ENCODE measurements at regions not wholly inside any gene's neighbourhood (a gene's known extent, or its start where the extent isn't known, plus 50 kb on each side); places are given as distances from the start of the nearest gene placed in this dataset.

DNA sequence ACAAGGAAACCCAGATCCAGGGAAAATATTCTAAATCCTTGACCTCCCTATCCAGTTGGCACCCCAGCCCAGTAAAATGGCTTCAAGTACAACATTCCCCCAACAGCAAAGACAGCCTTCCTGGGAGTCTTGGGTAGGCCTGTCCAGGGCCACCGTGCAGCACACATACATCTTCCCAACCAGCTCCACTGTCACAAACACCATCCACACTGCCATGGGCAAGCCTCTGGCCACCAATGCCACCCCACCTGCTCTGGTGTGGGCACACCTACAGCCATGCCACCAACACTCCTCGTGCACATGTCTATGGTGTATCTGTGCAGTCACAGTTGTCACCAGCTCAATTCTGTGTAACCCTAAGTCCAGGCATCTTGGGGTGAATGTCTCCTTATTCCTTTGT is 193.2 kb downstream of the DAD1 start (continued):
- TF ChIP-seq, protein P1, sequence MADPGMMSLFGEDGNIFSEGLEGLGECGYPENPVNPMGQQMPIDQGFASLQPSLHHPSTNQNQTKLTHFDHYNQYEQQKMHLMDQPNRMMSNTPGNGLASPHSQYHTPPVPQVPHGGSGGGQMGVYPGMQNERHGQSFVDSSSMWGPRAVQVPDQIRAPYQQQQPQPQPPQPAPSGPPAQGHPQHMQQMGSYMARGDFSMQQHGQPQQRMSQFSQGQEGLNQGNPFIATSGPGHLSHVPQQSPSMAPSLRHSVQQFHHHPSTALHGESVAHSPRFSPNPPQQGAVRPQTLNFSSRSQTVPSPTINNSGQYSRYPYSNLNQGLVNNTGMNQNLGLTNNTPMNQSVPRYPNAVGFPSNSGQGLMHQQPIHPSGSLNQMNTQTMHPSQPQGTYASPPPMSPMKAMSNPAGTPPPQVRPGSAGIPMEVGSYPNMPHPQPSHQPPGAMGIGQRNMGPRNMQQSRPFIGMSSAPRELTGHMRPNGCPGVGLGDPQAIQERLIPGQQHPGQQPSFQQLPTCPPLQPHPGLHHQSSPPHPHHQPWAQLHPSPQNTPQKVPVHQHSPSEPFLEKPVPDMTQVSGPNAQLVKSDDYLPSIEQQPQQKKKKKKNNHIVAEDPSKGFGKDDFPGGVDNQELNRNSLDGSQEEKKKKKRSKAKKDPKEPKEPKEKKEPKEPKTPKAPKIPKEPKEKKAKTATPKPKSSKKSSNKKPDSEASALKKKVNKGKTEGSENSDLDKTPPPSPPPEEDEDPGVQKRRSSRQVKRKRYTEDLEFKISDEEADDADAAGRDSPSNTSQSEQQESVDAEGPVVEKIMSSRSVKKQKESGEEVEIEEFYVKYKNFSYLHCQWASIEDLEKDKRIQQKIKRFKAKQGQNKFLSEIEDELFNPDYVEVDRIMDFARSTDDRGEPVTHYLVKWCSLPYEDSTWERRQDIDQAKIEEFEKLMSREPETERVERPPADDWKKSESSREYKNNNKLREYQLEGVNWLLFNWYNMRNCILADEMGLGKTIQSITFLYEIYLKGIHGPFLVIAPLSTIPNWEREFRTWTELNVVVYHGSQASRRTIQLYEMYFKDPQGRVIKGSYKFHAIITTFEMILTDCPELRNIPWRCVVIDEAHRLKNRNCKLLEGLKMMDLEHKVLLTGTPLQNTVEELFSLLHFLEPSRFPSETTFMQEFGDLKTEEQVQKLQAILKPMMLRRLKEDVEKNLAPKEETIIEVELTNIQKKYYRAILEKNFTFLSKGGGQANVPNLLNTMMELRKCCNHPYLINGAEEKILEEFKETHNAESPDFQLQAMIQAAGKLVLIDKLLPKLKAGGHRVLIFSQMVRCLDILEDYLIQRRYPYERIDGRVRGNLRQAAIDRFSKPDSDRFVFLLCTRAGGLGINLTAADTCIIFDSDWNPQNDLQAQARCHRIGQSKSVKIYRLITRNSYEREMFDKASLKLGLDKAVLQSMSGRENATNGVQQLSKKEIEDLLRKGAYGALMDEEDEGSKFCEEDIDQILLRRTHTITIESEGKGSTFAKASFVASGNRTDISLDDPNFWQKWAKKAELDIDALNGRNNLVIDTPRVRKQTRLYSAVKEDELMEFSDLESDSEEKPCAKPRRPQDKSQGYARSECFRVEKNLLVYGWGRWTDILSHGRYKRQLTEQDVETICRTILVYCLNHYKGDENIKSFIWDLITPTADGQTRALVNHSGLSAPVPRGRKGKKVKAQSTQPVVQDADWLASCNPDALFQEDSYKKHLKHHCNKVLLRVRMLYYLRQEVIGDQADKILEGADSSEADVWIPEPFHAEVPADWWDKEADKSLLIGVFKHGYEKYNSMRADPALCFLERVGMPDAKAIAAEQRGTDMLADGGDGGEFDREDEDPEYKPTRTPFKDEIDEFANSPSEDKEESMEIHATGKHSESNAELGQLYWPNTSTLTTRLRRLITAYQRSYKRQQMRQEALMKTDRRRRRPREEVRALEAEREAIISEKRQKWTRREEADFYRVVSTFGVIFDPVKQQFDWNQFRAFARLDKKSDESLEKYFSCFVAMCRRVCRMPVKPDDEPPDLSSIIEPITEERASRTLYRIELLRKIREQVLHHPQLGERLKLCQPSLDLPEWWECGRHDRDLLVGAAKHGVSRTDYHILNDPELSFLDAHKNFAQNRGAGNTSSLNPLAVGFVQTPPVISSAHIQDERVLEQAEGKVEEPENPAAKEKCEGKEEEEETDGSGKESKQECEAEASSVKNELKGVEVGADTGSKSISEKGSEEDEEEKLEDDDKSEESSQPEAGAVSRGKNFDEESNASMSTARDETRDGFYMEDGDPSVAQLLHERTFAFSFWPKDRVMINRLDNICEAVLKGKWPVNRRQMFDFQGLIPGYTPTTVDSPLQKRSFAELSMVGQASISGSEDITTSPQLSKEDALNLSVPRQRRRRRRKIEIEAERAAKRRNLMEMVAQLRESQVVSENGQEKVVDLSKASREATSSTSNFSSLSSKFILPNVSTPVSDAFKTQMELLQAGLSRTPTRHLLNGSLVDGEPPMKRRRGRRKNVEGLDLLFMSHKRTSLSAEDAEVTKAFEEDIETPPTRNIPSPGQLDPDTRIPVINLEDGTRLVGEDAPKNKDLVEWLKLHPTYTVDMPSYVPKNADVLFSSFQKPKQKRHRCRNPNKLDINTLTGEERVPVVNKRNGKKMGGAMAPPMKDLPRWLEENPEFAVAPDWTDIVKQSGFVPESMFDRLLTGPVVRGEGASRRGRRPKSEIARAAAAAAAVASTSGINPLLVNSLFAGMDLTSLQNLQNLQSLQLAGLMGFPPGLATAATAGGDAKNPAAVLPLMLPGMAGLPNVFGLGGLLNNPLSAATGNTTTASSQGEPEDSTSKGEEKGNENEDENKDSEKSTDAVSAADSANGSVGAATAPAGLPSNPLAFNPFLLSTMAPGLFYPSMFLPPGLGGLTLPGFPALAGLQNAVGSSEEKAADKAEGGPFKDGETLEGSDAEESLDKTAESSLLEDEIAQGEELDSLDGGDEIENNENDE (IDR thresholded peaks at IDR 0.05; ENCODE audit: insufficient replicate concordance, low read length), result no peak
- TF ChIP-seq POLR2AphosphoS5 (IDR thresholded peaks at IDR 0.05; ENCODE audit: low read depth, low read length), result no peak
